Stimulated activated naive B cell treated with anti-CD40 and anti-IgM and Interleukin-4, amounts not matched to agents 10 μg/mL and 1 μg/mL and 100 μg/mL, for 72 hours (primary cell): ENCODE measurements at regions not wholly inside any gene's neighbourhood (a gene's known extent, or its start where the extent isn't known, plus 50 kb on each side); places are given as distances from the start of the nearest gene placed in this dataset.

Experiments used
- ATAC-seq, 2 donors: fragments of 150-1000 bp; cut with Tn5 transposase; replicated peaks; 2 replicates each; pipeline ENCODE4 v1.10.0; 2021; ENCODE audit warnings: moderate library complexity in 1 of 2
- DNase-seq: peaks from one replicate; pipeline ENCODE4 v3.0.0; 2021
- H3K27ac Mint-ChIP-seq: one replicate; pipeline ENCODE4 v1.8.0; 2022; ENCODE audit warnings: mild to moderate bottlenecking, mixed read lengths
- H3K27me3 Mint-ChIP-seq, 2 donors: one replicate each; pipeline ENCODE4 v1.8.0; 2022; ENCODE audit warnings: mixed read lengths in 2 of 2
- H3K36me3 Mint-ChIP-seq, 2 donors: one replicate each; pipeline ENCODE4 v1.8.0; 2022; ENCODE audit warnings: mixed read lengths in 2 of 2, mild to moderate bottlenecking in 1 of 2
- H3K4me1 Mint-ChIP-seq, 2 donors: one replicate each; pipeline ENCODE4 v1.8.0; 2022; ENCODE audit warnings: mixed read lengths in 2 of 2, mild to moderate bottlenecking in 1 of 2
- H3K4me3 Mint-ChIP-seq, 2 donors: one replicate each; pipeline ENCODE4 v1.8.0; 2022; ENCODE audit warnings: mild to moderate bottlenecking in 2 of 2, mixed read lengths in 2 of 2, moderate library complexity in 1 of 2
- H3K9me3 Mint-ChIP-seq, 2 donors: one replicate each; pipeline ENCODE4 v1.8.0; 2022; ENCODE audit warnings: mixed read lengths in 2 of 2, mild to moderate bottlenecking in 1 of 2

DNA sequence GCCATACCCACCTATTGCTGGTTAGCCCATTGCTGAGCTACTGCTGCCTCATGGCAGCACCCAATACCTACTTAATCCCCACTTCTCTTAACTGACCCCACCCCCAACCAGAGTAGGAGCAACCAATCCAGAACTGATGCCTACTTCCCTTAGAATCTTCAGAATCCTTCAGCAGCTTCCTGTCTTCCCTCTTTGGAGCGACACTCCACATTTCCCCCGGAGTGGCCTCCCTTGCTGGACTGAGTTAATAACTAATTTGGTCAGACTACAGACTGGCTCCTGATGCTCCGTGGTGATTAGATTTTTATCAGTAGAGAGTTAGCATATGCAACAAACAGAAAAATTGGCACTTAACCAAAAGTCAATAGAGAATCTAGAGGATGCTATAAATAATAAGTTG lies 51.2 kb upstream of the UBR2 start:
- ATAC-seq (no peak), DNase-seq (no peak)
- Mint-ChIP-seq H3K27ac (peak overlapping the region; percentile 1), H3K9me3 (peaks cover 0 to 1% of the 10 kb centered on the region in 2 donors), H3K36me3 (no peaks in the 10 kb centered on the region), H3K27me3 (no peaks in the 10 kb centered on the region), H3K4me3 (no peak overlapping the region), H3K4me1 (peaks cover 26 to 57% of the 10 kb centered on the region in 2 donors)

DNA sequence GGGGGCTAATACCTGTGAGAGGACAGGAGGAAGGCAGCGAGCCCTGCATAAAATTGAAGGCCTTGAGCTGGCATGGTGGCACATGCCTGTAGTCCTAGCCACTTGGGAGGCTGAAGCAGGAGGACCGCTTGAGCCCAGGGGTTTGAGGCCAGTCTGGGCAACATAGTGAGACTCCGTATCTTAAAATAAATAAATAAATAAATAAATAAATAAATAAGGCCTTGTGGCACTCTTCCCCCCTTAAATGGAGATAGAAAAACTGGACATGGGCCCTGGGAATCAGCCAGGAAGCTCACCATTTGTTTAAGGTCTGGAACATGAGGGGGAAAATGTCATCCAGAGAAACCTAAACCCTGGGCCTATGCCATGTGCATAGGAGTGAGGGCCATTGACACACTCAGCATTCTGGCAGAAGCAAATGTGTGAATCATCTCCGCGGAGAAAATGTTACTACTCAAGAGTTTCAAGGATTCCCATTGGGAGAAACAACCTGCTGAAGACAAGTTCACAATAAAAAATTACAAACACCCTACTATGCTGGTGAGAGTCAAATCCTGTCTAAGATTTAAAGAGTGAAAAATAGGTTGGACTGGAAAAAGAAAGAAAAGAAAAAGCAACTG lies 51.9 kb upstream of the UBR2 start:
- Mint-ChIP-seq H3K4me3 (no peak overlapping the region), H3K4me1 (peaks cover 29 to 64% of the 10 kb centered on the region in 2 donors), H3K27me3 (no peaks in the 10 kb centered on the region), H3K27ac (no peak overlapping the region), H3K9me3 (peaks cover 0 to 1% of the 10 kb centered on the region in 2 donors), H3K36me3 (no peaks in the 10 kb centered on the region)
- DNase-seq (no peak), ATAC-seq (no peak)

DNA sequence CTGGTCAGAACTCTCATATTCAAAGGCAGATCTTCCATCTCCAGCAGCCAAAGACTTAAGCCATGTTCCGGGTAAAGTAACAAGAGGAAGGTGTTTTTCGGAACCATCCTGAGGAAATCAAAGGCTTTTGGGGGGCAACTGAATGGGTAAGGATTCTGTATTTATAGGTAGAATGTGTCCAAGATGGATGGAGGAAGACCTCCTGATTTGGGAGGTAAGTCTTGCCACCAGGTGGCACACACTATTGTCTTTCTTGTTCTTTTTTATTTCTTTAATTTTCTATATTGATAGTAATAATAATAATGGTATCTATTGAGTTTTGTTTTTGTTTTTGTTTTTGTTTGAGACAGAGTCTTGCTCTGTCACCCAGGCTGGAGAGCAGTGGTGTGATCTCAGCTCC lies 53.0 kb upstream of the UBR2 start:
- no peak for DNase-seq
- no peaks in the 10 kb centered on the region for H3K36me3 Mint-ChIP-seq

DNA sequence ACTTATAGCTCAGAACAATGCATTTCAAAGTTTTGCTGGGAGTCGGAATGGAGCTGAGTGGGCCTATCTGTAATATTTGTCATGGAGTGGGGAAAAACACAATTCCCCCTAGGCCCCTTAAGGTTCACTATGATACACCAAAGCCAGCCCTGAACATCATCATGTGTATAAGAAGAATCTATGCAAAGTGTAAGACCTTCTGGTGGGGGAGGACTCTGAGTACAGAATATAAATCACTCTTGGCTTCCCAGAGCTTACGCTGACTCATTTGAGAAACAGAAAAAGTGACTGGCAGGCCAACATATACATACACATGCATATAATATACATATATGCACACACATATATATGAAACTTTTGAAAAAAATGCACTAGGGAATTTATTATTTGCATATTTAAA lies 54.1 kb upstream of the UBR2 start:
- Mint-ChIP-seq H3K27ac (no peak overlapping the region), H3K4me1 (peaks cover 27 to 70% of the 10 kb centered on the region in 2 donors), H3K36me3 (no peaks in the 10 kb centered on the region), H3K4me3 (no peak overlapping the region), H3K27me3 (no peaks in the 10 kb centered on the region), H3K9me3 (no peaks in the 10 kb centered on the region)
- DNase-seq = no peak
- ATAC-seq = peak; percentile 70 to 80

More for the DNA sequence above, 53.0 kb upstream of the UBR2 start:
- H3K4me1 Mint-ChIP-seq = peaks cover 29 to 73% of the 10 kb centered on the region in 2 donors
- H3K27me3 Mint-ChIP-seq = no peaks in the 10 kb centered on the region
- H3K4me3 Mint-ChIP-seq = no peak overlapping the region
- H3K9me3 Mint-ChIP-seq = peaks cover 0 to 1% of the 10 kb centered on the region in 2 donors
- no peak overlapping the region for H3K27ac Mint-ChIP-seq
- ATAC-seq = no peak

DNA sequence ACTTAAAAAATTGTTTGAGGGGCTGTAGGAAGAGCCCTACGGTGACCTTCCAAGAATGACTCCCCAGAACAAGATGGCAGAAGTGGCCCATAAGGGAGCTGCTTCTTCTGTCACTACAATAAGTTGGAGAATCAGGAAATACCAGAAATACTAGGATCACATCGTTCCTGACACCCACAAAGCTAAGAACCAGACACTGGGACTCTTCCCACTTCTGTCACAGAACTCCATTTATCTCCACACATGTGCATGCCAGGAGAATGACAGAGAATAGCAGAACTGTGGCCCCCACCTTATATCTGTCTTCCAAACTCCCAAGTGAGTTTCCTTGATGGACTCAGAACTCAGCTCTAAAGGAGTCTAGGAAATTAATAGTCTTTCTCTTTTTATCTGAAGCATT lies 54.6 kb upstream of the UBR2 start:
- no peak overlapping the region for H3K4me3 Mint-ChIP-seq
- H3K4me1 Mint-ChIP-seq = peaks cover 23 to 64% of the 10 kb centered on the region in 2 donors
- ATAC-seq (no peak), DNase-seq (no peak)
- H3K27ac Mint-ChIP-seq = no peak overlapping the region
- H3K36me3 Mint-ChIP-seq = no peaks in the 10 kb centered on the region
- no peaks in the 10 kb centered on the region for H3K27me3 Mint-ChIP-seq
- no peaks in the 10 kb centered on the region for H3K9me3 Mint-ChIP-seq

DNA sequence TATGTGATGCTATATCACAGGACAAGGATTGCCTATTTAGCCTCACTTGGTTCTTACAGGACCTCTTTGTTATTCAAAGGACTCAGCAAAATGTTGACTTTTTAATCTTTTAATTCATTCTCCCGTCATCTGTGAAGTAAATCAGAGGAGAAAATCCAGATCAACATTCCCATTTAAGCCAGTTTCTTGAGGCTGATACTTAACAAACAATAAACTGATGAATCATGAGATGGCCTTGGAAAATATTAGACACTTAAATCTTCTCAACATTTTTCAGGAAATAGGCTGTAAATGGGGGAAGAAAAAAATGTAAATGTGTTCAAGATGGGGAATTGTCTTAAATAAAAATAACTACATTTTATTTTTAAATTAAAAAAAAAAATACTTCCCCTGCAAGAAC lies 55.9 kb upstream of the UBR2 start:
- Mint-ChIP-seq H3K4me1 (peaks cover 21 to 65% of the 10 kb centered on the region in 2 donors), H3K27me3 (peaks cover 3 to 5% of the 10 kb centered on the region in 2 donors), H3K27ac (no peak overlapping the region), H3K4me3 (no peak overlapping the region), H3K36me3 (no peaks in the 10 kb centered on the region), H3K9me3 (peaks cover 0 to under 1% of the 10 kb centered on the region in 2 donors)
- no peak for DNase-seq
- ATAC-seq = no peak

DNA sequence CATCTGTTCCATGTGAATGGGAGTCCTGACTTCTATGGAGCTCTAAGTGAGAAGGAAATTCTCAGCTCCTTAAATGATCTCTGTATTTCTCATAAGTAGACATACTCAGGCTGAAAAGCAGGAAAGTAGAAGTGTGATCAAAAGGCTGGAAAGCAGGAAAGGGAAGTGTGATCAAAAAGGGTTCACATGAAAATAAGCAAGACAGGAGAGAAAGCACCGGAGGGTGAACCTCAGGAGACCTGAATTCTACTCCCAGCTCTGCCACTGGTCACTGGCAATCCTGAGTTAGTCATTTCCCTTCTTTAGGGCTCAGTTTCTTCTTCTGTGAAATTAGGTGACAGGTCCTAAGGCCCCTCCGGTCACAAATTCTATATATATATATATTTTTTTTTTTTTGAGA lies 55.5 kb upstream of the TRERF1 start:
- Mint-ChIP-seq H3K4me1 (peaks cover 20 to 64% of the 10 kb centered on the region in 2 donors), H3K27me3 (peaks cover 5 to 7% of the 10 kb centered on the region in 2 donors), H3K36me3 (no peaks in the 10 kb centered on the region), H3K4me3 (peak overlapping the region; percentile 33 to 39), H3K9me3 (peaks cover 0 to 2% of the 10 kb centered on the region in 2 donors), H3K27ac (peak overlapping the region; percentile 28)
- DNase-seq (no peak), ATAC-seq (peak; percentile 41 to 81)

DNA sequence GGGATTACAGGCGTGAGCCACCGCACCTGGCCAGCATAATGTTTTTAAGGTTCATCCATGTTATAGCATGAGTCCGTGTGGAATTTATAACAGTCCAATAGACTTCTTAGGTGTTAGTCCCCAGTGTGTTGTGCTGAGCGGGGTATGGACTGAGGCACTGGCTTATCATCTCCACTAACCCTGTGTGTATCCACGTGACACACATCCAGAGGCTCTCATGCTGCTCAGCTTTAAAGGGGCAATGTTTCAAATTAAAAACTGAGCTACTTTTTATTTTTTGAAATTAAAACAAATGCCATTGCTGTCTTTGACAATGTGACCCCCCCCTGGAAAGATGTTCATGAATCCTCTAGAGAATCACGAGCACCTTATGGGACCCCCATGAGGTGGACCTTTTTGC lies 54.3 kb upstream of the TRERF1 start:
- Mint-ChIP-seq H3K9me3 (peaks cover 0 to 2% of the 10 kb centered on the region in 2 donors), H3K36me3 (peaks cover 0 to 3% of the 10 kb centered on the region in 2 donors), H3K4me1 (peaks cover 22 to 67% of the 10 kb centered on the region in 2 donors), H3K27ac (no peak overlapping the region), H3K4me3 (peak overlapping the region in 1 of 2 donors; percentile 35), H3K27me3 (peaks cover 11 to 13% of the 10 kb centered on the region in 2 donors)
- DNase-seq = no peak
- ATAC-seq = no peak

DNA sequence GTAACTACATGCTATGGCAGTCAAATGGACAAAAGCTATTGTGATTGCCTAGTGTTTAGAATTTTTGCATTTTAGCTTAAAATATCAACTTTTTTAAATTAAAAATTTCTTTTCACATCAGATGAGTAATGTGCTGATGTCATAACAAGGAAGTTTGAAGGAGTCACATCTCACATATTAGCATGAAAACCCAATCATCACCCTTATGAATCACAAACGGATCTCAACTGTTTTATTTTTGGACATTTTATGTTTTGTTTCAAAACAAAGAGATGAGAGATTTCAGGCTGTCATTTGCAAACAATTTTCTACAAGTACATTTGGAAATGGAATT lies 53.6 kb upstream of the TRERF1 start:
- Mint-ChIP-seq H3K36me3 (peaks cover 0 to 3% of the 10 kb centered on the region in 2 donors), H3K27ac (no peak overlapping the region), H3K9me3 (peaks cover 0 to 2% of the 10 kb centered on the region in 2 donors), H3K4me1 (peaks cover 20 to 63% of the 10 kb centered on the region in 2 donors), H3K4me3 (no peak overlapping the region), H3K27me3 (peaks cover 11 to 16% of the 10 kb centered on the region in 2 donors)
- DNase-seq = no peak
- ATAC-seq = peak in 1 of 2 donors; percentile 32

DNA sequence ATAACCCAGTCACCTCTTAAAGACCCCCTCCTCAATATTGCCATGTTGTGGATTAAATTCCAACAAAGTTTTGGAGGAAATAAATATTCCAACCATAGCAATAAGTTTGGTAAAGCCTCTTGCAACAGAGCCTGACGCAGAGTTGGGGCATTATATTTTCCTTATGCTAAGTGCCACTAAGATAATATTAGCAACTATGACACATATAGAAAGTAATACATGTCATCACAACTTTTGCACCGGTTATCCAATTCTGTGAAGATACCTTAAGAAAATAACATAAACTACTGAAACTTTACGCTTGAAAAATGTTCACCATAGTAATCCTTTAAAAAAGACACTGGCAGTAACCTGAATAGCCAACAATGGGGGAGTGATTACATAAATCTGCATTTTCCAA lies 52.2 kb upstream of the TRERF1 start:
- peaks cover 0 to 3% of the 10 kb centered on the region in 2 donors for H3K36me3 Mint-ChIP-seq
- H3K9me3 Mint-ChIP-seq = peaks cover 0 to 2% of the 10 kb centered on the region in 2 donors
- H3K4me3 Mint-ChIP-seq = peak overlapping the region in 1 of 2 donors; percentile 53
- H3K4me1 Mint-ChIP-seq = peaks cover 14 to 48% of the 10 kb centered on the region in 2 donors
- no peak for DNase-seq
- peak overlapping the region; percentile 31 for H3K27ac Mint-ChIP-seq
- H3K27me3 Mint-ChIP-seq = peaks cover 15 to 16% of the 10 kb centered on the region in 2 donors
- ATAC-seq = peak in 1 of 2 donors; percentile 40

DNA sequence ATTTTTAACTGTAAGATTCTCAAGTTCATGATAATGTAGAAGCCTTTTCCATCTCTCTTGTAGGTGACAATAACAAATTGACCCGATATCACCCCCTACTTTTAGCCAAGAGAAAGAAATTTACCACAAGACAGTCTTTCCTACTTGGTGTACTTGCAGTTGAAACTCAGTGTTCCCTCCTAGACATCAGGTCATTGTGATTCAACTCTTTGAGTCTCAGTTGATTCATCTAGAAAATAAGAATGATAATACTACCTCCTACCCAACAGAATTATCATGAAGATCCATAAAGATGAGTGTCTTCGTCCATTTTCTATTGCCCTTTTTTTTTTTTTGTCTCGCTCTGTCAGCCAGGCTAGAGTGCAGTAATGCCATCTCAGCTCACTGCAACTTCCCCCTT lies 51.3 kb upstream of the TRERF1 start:
- H3K4me1 Mint-ChIP-seq = peaks cover 12 to 41% of the 10 kb centered on the region in 2 donors
- H3K9me3 Mint-ChIP-seq = peaks cover 1 to 4% of the 10 kb centered on the region in 2 donors
- DNase-seq = no peak
- H3K36me3 Mint-ChIP-seq = peaks cover 0 to 3% of the 10 kb centered on the region in 2 donors
- no peak for ATAC-seq
- no peak overlapping the region for H3K4me3 Mint-ChIP-seq
- H3K27ac Mint-ChIP-seq = no peak overlapping the region
- H3K27me3 Mint-ChIP-seq = peaks cover 20 to 23% of the 10 kb centered on the region in 2 donors

DNA sequence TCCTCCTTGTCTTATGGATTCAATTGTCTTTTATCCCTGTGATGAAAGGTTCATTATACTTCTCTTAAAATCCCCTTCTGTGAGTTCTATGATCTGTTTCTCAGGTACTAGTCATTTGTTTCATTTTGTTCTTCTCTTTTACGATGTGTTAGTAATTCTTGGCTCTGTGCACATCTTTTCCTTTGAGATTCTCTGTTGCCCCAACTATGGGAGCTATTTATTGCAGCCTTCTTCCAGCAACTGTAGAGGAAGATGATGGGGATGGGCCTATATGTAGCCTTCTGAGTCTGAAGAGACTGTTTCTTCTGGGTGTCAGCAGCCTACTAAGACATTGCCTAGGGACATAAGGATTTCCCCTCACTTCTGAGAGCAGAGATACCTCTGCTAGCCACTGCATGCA lies 50.4 kb upstream of the TRERF1 start:
- ATAC-seq = peak in 1 of 2 donors; percentile 41
- no peak for DNase-seq
- Mint-ChIP-seq H3K36me3 (peaks cover 0 to 3% of the 10 kb centered on the region in 2 donors), H3K27me3 (peaks cover 20 to 25% of the 10 kb centered on the region in 2 donors), H3K4me1 (peaks cover 11 to 34% of the 10 kb centered on the region in 2 donors), H3K9me3 (peaks cover 4 to 6% of the 10 kb centered on the region in 2 donors), H3K27ac (no peak overlapping the region), H3K4me3 (no peak overlapping the region)
